ENCODE measurements at regions not wholly inside any gene's neighbourhood (a gene's known extent, or its start where the extent isn't known, plus 50 kb on each side); places are given as distances from the start of the nearest gene placed in this dataset.

GRCh38 chr4:29199485-29199884 is 1520.7 kb upstream of the PCDH7 start:
- TF ChIP-seq CTCF (IDR thresholded peaks at IDR 0.05 in 2 of 3, conservative IDR thresholded peaks at IDR 0.05 in 1 of 3; ENCODE audit: control insufficient read depth in 2 of 3, extremely low read depth in 1 of 3, insufficient read depth in 1 of 3, low read depth in 3 of 3, low read length in 3 of 3) (no peak), NRF1 (conservative IDR thresholded peaks at IDR 0.05; ENCODE audit: low read depth, low read length) (no peak), JUNB (IDR thresholded peaks at IDR 0.05) (no peak), POLR2A (IDR thresholded peaks at IDR 0.05; ENCODE audit: low read depth, low read length) (no peak)

Measured in GM12878 (cell line).